Lower leg skin (tissue), 4 donors: ENCODE measurements at regions not wholly inside any gene's neighbourhood (a gene's known extent, or its start where the extent isn't known, plus 50 kb on each side); places are given as distances from the start of the nearest gene placed in this dataset.

ENCODE experiments used
- DNase-seq, 2 donors: peaks; one replicate each; pipeline ENCODE4 v3.0.0-alpha.2; 2019; ENCODE audit warnings: low spot score in 2 of 2
- H3K4me3 ChIP-seq: fragments of 200-600 bp; sonication (generic); 2 replicates; pipeline ENCODE4 v1.5.1; 2017; ENCODE audit warnings: mild to moderate bottlenecking, low read depth; ENCODE audit not compliant: poor library complexity, severe bottlenecking
- CTCF ChIP-seq, 3 donors: fragments of 450-650 bp; IDR thresholded peaks; one replicate each; pipeline ENCODE4 v1.5.1; 2016; ENCODE audit warnings: antibody characterized with exemption in 3 of 3, mild to moderate bottlenecking in 3 of 3, moderate library complexity in 2 of 3
- POLR2A ChIP-seq, 2 donors: fragments of 450-650 bp; IDR thresholded peaks; one replicate each; pipeline ENCODE4 v1.6.1; 2016 to 2017; ENCODE audit warnings: antibody characterized with exemption in 2 of 2, mild to moderate bottlenecking in 1 of 2, moderate library complexity in 1 of 2
- WGBS, 2 donors: methylation state at CpG; one replicate each; pipeline ENCODE4 v1.1.5; 2018; 5-methylcytosine and 5-hydroxymethylcytosine counted together
- intact Hi-C: fragments of 100-400 bp; cut with DNase I; formaldehyde crosslinking; loops from one replicate; pipeline ENCODE4 v1.15.0; 2023; ENCODE audit warnings: low total_unique reads

GRCh38 chrX:10984213-10984612, 126.9 kb upstream of the HCCS start:
- WGBS, 2 donors: 81 to 95% methylated on average over 1 of the region's 1 CpG
- no peak for TF ChIP-seq CTCF (IDR thresholded peaks at IDR 0.05)
- TF ChIP-seq POLR2A (IDR thresholded peaks at IDR 0.05): no peak
- no peak overlapping the region for H3K4me3 ChIP-seq
- no peak for DNase-seq
- intact Hi-C loops: no loop called here

- H3K4me3 ChIP-seq: no peak overlapping the region
- DNase-seq: no peak
- intact Hi-C loops: no loop called here
- no peak for TF ChIP-seq CTCF (IDR thresholded peaks at IDR 0.05)
- TF ChIP-seq POLR2A (IDR thresholded peaks at IDR 0.05): no peak
- WGBS, 2 donors: 37 to 62% methylated on average over 2 of the region's 2 CpGs
These were observed 124.5 kb upstream of the HCCS start for GRCh38 chrX:10986616-10987015.

GRCh38 chrX:10988653-10989052, 122.5 kb upstream of the HCCS start:
- no peak for DNase-seq
- H3K4me3 ChIP-seq: no peak overlapping the region
- intact Hi-C loops: no loop called here
- TF ChIP-seq POLR2A (IDR thresholded peaks at IDR 0.05): no peak
- no peak for TF ChIP-seq CTCF (IDR thresholded peaks at IDR 0.05)
- 82 to 85% methylated on average over 4 of the region's 4 CpGs for WGBS, 2 donors

GRCh38 chrX:10989386-10989785, 121.7 kb upstream of the HCCS start:
- intact Hi-C loops: no loop called here
- 69 to 95% methylated on average over 3 of the region's 3 CpGs for WGBS, 2 donors
- DNase-seq: no peak
- H3K4me3 ChIP-seq: no peak overlapping the region
- TF ChIP-seq CTCF (IDR thresholded peaks at IDR 0.05) (no peak), POLR2A (IDR thresholded peaks at IDR 0.05) (no peak)

- no peak overlapping the region for H3K4me3 ChIP-seq
- WGBS, 2 donors: 24 to 57% methylated on average over 3 of the region's 3 CpGs
- DNase-seq: no peak
- intact Hi-C loops: no loop called here
- TF ChIP-seq CTCF (IDR thresholded peaks at IDR 0.05) (no peak), POLR2A (IDR thresholded peaks at IDR 0.05) (no peak)
These were observed 120.7 kb upstream of the HCCS start for GRCh38 chrX:10990418-10990817.

- intact Hi-C loops: no loop called here
- H3K4me3 ChIP-seq: no peak overlapping the region
- TF ChIP-seq POLR2A (IDR thresholded peaks at IDR 0.05) (no peak), CTCF (IDR thresholded peaks at IDR 0.05) (no peak)
- DNase-seq: no peak
- 70 to 80% methylated on average over 4 of the region's 4 CpGs for WGBS, 2 donors
These were observed 120.2 kb upstream of the HCCS start for GRCh38 chrX:10990976-10991375.
